Activated CD8-positive, alpha-beta T cell treated with anti-CD3 and anti-CD28 coated beads for 36 hours (primary cell): ENCODE measurements at regions not wholly inside any gene's neighbourhood (a gene's known extent, or its start where the extent isn't known, plus 50 kb on each side); places are given as distances from the start of the nearest gene placed in this dataset.

Experiments used
- ATAC-seq: fragments of 200-7000 bp; cut with Tn5 transposase; one replicate; pipeline ENCODE4 v1.10.0; 2021; ENCODE audit warnings: mild to moderate bottlenecking, moderate library complexity
- CTCF ChIA-PET: fragments of 350-600 bp; sonication (Branson Sonifier 250); formaldehyde crosslinking; loops from one replicate; lab custom pipeline; 2021; ENCODE audit warnings: antibody characterized with exemption; lab: Charles Lee
- POLR2A ChIA-PET: fragments of 350-600 bp; sonication (Branson Sonifier 250); formaldehyde crosslinking; loops from one replicate; lab custom pipeline; 2021; ENCODE audit warnings: antibody characterized with exemption; lab: Charles Lee
- DNase-seq: peaks from one replicate; pipeline ENCODE4 v3.0.0-alpha.2; 2020
- H3K27ac Mint-ChIP-seq: one replicate; pipeline ENCODE4 v1.8.0; 2021; ENCODE audit warnings: mild to moderate bottlenecking, mixed read lengths
- H3K27me3 Mint-ChIP-seq: one replicate; pipeline ENCODE4 v1.8.0; 2021; ENCODE audit warnings: mixed read lengths
- H3K36me3 Mint-ChIP-seq: one replicate; pipeline ENCODE4 v1.8.0; 2021; ENCODE audit warnings: low read depth, mixed read lengths
- H3K4me1 Mint-ChIP-seq: one replicate; pipeline ENCODE4 v1.8.0; 2021; ENCODE audit warnings: low read depth, mixed read lengths
- H3K4me3 Mint-ChIP-seq: one replicate; pipeline ENCODE4 v1.8.0; 2021; ENCODE audit warnings: mild to moderate bottlenecking, moderate library complexity, mixed read lengths
- H3K9me3 Mint-ChIP-seq: one replicate; pipeline ENCODE4 v1.8.0; 2021; ENCODE audit warnings: mixed read lengths
- CTCF ChIP-seq: fragments of 200-600 bp; IDR thresholded peaks from one replicate; pipeline ENCODE4 v1.8.0; 2022; ENCODE audit warnings: antibody characterized with exemption, mild to moderate bottlenecking
- intact Hi-C: fragments of 100-400 bp; cut with micrococcal nuclease; formaldehyde crosslinking; loops from one replicate; pipeline ENCODE4 v1.10.0; 2022

GRCh38 chr3:75048650-75049049 is 434.2 kb upstream of the CNTN3 start:
- Mint-ChIP-seq H3K36me3 (no peaks in the 10 kb centered on the region), H3K9me3 (peaks cover 5% of the 10 kb centered on the region), H3K27ac (no peak overlapping the region), H3K4me3 (no peak overlapping the region), H3K4me1 (no peaks in the 10 kb centered on the region), H3K27me3 (no peaks in the 10 kb centered on the region)
- ATAC-seq: no peak
- DNase-seq: no peak
- POLR2A ChIA-PET: no interaction called here
- CTCF ChIA-PET: no interaction called here
- intact Hi-C loops: no loop called here
- no peak for TF ChIP-seq CTCF

GRCh38 chr3:75049533-75049932 is 435.1 kb upstream of the CNTN3 start:
- TF ChIP-seq CTCF: no peak
- no peak for ATAC-seq
- no peaks in the 10 kb centered on the region for H3K4me1 Mint-ChIP-seq

GRCh38 chr3:75059120-75059519 is 444.7 kb upstream of the CNTN3 start:
- DNase-seq (no peak), ATAC-seq (no peak)
- H3K4me3 Mint-ChIP-seq: no peak overlapping the region
- H3K36me3 Mint-ChIP-seq: no peaks in the 10 kb centered on the region
- ChIA-PET POLR2A (no interaction called here), CTCF (no interaction called here)
- no peak for TF ChIP-seq CTCF
- H3K4me1 Mint-ChIP-seq: no peaks in the 10 kb centered on the region
- H3K27me3 Mint-ChIP-seq: no peaks in the 10 kb centered on the region
- no peak overlapping the region for H3K27ac Mint-ChIP-seq
- intact Hi-C loops: no loop called here
- peaks cover 3% of the 10 kb centered on the region for H3K9me3 Mint-ChIP-seq

More at GRCh38 chr3:75049533-75049932, 435.1 kb upstream of the CNTN3 start:
- intact Hi-C loops: no loop called here
- DNase-seq: no peak
- POLR2A ChIA-PET: no interaction called here
- H3K27ac Mint-ChIP-seq: no peak overlapping the region
- CTCF ChIA-PET: no interaction called here
- no peaks in the 10 kb centered on the region for H3K36me3 Mint-ChIP-seq
- H3K4me3 Mint-ChIP-seq: no peak overlapping the region
- H3K9me3 Mint-ChIP-seq: peaks cover 4% of the 10 kb centered on the region
- H3K27me3 Mint-ChIP-seq: no peaks in the 10 kb centered on the region

GRCh38 chr3:75061806-75062205 is 447.3 kb upstream of the CNTN3 start:
- peaks cover 12% of the 10 kb centered on the region for H3K9me3 Mint-ChIP-seq
- no peak overlapping the region for H3K4me3 Mint-ChIP-seq
- ChIA-PET CTCF (no interaction called here), POLR2A (no interaction called here)
- DNase-seq (no peak), ATAC-seq (no peak)
- no peaks in the 10 kb centered on the region for H3K4me1 Mint-ChIP-seq
- intact Hi-C loops: no loop called here
- H3K27me3 Mint-ChIP-seq: no peaks in the 10 kb centered on the region
- H3K27ac Mint-ChIP-seq: no peak overlapping the region
- TF ChIP-seq CTCF: no peak
- H3K36me3 Mint-ChIP-seq: no peaks in the 10 kb centered on the region

- Mint-ChIP-seq H3K36me3 (no peaks in the 10 kb centered on the region), H3K9me3 (peaks cover 7% of the 10 kb centered on the region), H3K27me3 (no peaks in the 10 kb centered on the region), H3K4me3 (no peak overlapping the region), H3K4me1 (no peaks in the 10 kb centered on the region), H3K27ac (no peak overlapping the region)
- DNase-seq (no peak), ATAC-seq (no peak)
- CTCF ChIA-PET: no interaction called here
- POLR2A ChIA-PET: no interaction called here
- TF ChIP-seq CTCF: no peak
- intact Hi-C loops: no loop called here
These were observed 460.7 kb upstream of the CNTN3 start for GRCh38 chr3:75075158-75075557.
